ENCODE measurements at regions not wholly inside any gene's neighbourhood (a gene's known extent, or its start where the extent isn't known, plus 50 kb on each side); places are given as distances from the start of the nearest gene placed in this dataset.

DNA sequence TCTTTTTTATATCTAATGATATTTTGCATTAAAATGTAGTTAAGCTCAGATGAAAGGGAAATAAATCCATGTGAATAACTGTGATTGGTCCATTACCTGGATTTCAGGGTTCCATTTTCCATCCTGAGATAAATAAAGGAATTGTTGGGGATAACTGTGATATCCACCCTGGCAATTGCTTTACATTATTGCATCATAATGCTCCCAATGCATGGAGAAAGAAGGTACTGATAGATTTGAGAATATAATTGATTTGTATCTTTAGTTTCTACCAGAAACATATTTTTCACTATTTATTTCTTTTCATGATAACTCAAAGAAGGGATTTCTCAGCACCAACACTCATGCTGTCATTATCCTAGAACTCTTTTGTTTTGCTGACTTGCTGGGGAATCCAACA lies 102.0 kb upstream of the KCNQ5 start:
- H3K4me3 Mint-ChIP-seq = no peak overlapping the region
- ATAC-seq (no peak), DNase-seq (no peak)
- H3K36me3 Mint-ChIP-seq (ENCODE audit: low read depth) = no peaks in the 10 kb centered on the region
- no peaks in the 10 kb centered on the region for H3K9me3 Mint-ChIP-seq
- no peaks in the 10 kb centered on the region for H3K4me1 Mint-ChIP-seq
- no peak overlapping the region for H3K27ac Mint-ChIP-seq
- peaks cover 5% of the 10 kb centered on the region for H3K27me3 Mint-ChIP-seq

DNA sequence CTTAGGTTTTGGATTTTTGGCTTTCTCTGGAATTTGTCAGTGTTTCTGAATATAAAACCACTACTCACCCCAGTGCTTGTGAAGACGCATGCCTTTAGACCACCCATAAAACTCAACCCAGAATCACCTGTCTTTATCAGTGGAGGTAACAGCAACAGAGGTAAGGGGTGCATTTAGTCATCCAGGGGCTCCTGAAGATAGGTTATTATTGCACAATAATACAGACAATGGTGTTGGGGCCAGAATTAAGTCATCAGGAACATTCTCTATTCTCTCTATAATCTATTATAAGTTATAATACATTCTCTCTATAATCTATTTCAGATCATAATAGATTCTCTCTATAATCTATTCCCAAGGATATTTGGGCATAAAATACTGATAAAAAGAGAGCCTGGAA lies 100.2 kb upstream of the KCNQ5 start:
- H3K4me1 Mint-ChIP-seq = no peaks in the 10 kb centered on the region
- H3K27ac Mint-ChIP-seq = no peak overlapping the region
- ATAC-seq (no peak), DNase-seq (no peak)
- H3K9me3 Mint-ChIP-seq = no peaks in the 10 kb centered on the region
- no peaks in the 10 kb centered on the region for H3K36me3 Mint-ChIP-seq (ENCODE audit: low read depth)
- peaks cover 3% of the 10 kb centered on the region for H3K27me3 Mint-ChIP-seq
- H3K4me3 Mint-ChIP-seq = no peak overlapping the region

DNA sequence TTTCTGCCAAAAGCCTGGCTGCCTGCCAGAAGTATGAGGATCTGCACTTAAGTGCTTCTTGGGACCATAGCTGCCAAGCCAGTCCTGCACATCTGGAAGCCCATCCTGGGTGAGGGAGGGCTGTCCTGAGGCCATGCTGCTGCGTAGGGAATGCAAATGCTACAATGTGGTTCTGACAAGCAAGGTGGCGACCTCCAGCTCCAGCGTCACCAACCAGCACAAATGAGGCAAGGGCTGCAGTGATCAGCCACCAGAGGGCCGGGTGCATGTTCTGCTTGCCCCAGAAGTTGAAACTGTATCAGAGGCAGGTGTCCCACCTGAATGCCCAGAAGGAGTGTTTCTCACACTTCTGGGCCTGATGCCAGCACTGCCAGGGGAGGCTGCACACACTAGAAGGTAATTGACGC lies 99.1 kb upstream of the KCNQ5 start:
- Mint-ChIP-seq H3K9me3 (no peaks in the 10 kb centered on the region), H3K27me3 (peaks cover 1% of the 10 kb centered on the region), H3K36me3 (ENCODE audit: low read depth) (no peaks in the 10 kb centered on the region), H3K4me1 (no peaks in the 10 kb centered on the region), H3K27ac (no peak overlapping the region), H3K4me3 (no peak overlapping the region)
- ATAC-seq (peak; percentile 46), DNase-seq (peak; percentile 7)

GRCh38 chr6:72524011-72524645 lies 97.7 kb upstream of the KCNQ5 start:
- DNase-seq = no peak
- no peaks in the 10 kb centered on the region for H3K9me3 Mint-ChIP-seq
- peak; percentile 36 for ATAC-seq
- no peak overlapping the region for H3K4me3 Mint-ChIP-seq
- no peak overlapping the region for H3K27ac Mint-ChIP-seq
- H3K4me1 Mint-ChIP-seq = no peaks in the 10 kb centered on the region
- no peaks in the 10 kb centered on the region for H3K36me3 Mint-ChIP-seq (ENCODE audit: low read depth)
- H3K27me3 Mint-ChIP-seq = no peaks in the 10 kb centered on the region

- DNase-seq = no peak
- H3K27me3 Mint-ChIP-seq = no peaks in the 10 kb centered on the region
- H3K4me1 Mint-ChIP-seq = no peaks in the 10 kb centered on the region
- no peak overlapping the region for H3K27ac Mint-ChIP-seq
- H3K36me3 Mint-ChIP-seq (ENCODE audit: low read depth) = no peaks in the 10 kb centered on the region
- ATAC-seq = no peak
- H3K4me3 Mint-ChIP-seq = no peak overlapping the region
- no peaks in the 10 kb centered on the region for H3K9me3 Mint-ChIP-seq
Measured at GRCh38 chr6:72525821-72526510, 95.9 kb upstream of the KCNQ5 start.

- Mint-ChIP-seq H3K4me1 (no peaks in the 10 kb centered on the region), H3K27ac (no peak overlapping the region), H3K36me3 (ENCODE audit: low read depth) (no peaks in the 10 kb centered on the region), H3K27me3 (peaks cover 6% of the 10 kb centered on the region), H3K9me3 (no peaks in the 10 kb centered on the region), H3K4me3 (no peak overlapping the region)
- ATAC-seq = no peak
- DNase-seq = no peak
Measured at GRCh38 chr6:72530152-72530551, 91.7 kb upstream of the KCNQ5 start.

GRCh38 chr6:72530750-72531149 lies 91.1 kb upstream of the KCNQ5 start:
- Mint-ChIP-seq H3K27me3 (peaks cover 6% of the 10 kb centered on the region), H3K36me3 (ENCODE audit: low read depth) (no peaks in the 10 kb centered on the region), H3K4me3 (no peak overlapping the region), H3K9me3 (no peaks in the 10 kb centered on the region), H3K27ac (no peak overlapping the region), H3K4me1 (no peaks in the 10 kb centered on the region)
- no peak for DNase-seq
- no peak for ATAC-seq

- no peak for ATAC-seq
- Mint-ChIP-seq H3K36me3 (ENCODE audit: low read depth) (no peaks in the 10 kb centered on the region), H3K4me1 (no peaks in the 10 kb centered on the region), H3K27ac (no peak overlapping the region), H3K27me3 (peaks cover 6% of the 10 kb centered on the region), H3K9me3 (no peaks in the 10 kb centered on the region), H3K4me3 (no peak overlapping the region)
- no peak for DNase-seq
Measured at GRCh38 chr6:72533606-72534005, 88.3 kb upstream of the KCNQ5 start.

GRCh38 chr6:72534236-72534635 lies 87.6 kb upstream of the KCNQ5 start:
- no peaks in the 10 kb centered on the region for H3K4me1 Mint-ChIP-seq
- ATAC-seq (no peak), DNase-seq (no peak)
- no peak overlapping the region for H3K4me3 Mint-ChIP-seq
- no peak overlapping the region for H3K27ac Mint-ChIP-seq
- H3K36me3 Mint-ChIP-seq (ENCODE audit: low read depth) = no peaks in the 10 kb centered on the region
- H3K27me3 Mint-ChIP-seq = peaks cover 6% of the 10 kb centered on the region
- H3K9me3 Mint-ChIP-seq = peaks cover under 1% of the 10 kb centered on the region

DNA sequence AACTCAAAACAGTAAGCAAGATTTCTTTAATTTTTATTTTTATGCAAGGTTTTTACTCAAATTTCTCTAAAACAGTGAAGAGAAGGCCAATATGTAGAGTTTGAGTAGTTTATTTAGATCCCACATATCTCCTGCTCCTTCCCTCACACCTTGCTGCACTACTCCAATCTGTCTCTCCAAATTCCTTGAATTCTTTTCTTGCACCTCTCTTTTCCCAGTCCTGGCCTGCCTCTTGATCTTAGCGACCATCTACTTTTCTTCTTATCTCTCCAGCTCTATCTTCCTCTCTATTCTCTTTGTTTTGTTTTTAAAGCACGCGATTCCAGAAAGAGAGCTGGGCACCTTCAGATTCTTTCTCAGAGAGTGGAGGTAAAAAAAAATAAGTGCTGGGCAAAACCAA lies 86.7 kb upstream of the KCNQ5 start:
- Mint-ChIP-seq H3K4me1 (no peaks in the 10 kb centered on the region), H3K4me3 (no peak overlapping the region), H3K27ac (no peak overlapping the region), H3K27me3 (peaks cover 6% of the 10 kb centered on the region), H3K9me3 (peaks cover 9% of the 10 kb centered on the region), H3K36me3 (ENCODE audit: low read depth) (no peaks in the 10 kb centered on the region)
- DNase-seq = no peak
- ATAC-seq = no peak

- H3K27ac Mint-ChIP-seq = no peak overlapping the region
- peaks cover 3% of the 10 kb centered on the region for H3K36me3 Mint-ChIP-seq (ENCODE audit: low read depth)
- H3K4me1 Mint-ChIP-seq = no peaks in the 10 kb centered on the region
- H3K9me3 Mint-ChIP-seq = peaks cover under 1% of the 10 kb centered on the region
- ATAC-seq = no peak
- no peak for DNase-seq
- H3K4me3 Mint-ChIP-seq = no peak overlapping the region
- peaks cover 8% of the 10 kb centered on the region for H3K27me3 Mint-ChIP-seq
Measured at GRCh38 chr6:72547020-72547419, 74.8 kb upstream of the KCNQ5 start.

GRCh38 chr6:72551470-72551869 lies 70.4 kb upstream of the KCNQ5 start:
- ATAC-seq (no peak), DNase-seq (no peak)
- Mint-ChIP-seq H3K4me1 (peaks cover 14% of the 10 kb centered on the region), H3K27ac (no peak overlapping the region), H3K36me3 (ENCODE audit: low read depth) (no peaks in the 10 kb centered on the region), H3K9me3 (no peaks in the 10 kb centered on the region), H3K4me3 (no peak overlapping the region), H3K27me3 (peaks cover 8% of the 10 kb centered on the region)

DNA sequence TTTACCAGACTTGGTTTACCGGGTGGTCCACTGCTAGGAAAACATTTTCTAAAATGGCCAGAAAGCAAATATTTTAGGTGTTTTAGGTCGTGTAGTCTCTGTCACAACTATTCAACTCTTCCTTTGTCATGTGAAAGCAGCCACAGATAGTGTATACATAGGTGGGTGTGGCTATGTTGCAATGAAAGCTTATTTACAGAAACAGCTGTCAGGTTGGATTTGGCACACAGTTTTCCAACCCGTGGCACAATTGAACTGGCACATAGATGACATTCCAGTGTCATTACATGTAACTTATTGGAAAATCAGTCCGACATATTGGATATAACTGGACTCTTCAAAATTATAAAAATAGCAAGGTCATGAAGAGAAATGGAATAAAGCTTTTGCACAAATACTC lies 68.9 kb upstream of the KCNQ5 start:
- Mint-ChIP-seq H3K4me1 (peaks cover 14% of the 10 kb centered on the region), H3K36me3 (ENCODE audit: low read depth) (no peaks in the 10 kb centered on the region), H3K9me3 (no peaks in the 10 kb centered on the region), H3K27ac (no peak overlapping the region), H3K27me3 (peaks cover 7% of the 10 kb centered on the region), H3K4me3 (no peak overlapping the region)
- ATAC-seq = no peak
- no peak for DNase-seq

DNA sequence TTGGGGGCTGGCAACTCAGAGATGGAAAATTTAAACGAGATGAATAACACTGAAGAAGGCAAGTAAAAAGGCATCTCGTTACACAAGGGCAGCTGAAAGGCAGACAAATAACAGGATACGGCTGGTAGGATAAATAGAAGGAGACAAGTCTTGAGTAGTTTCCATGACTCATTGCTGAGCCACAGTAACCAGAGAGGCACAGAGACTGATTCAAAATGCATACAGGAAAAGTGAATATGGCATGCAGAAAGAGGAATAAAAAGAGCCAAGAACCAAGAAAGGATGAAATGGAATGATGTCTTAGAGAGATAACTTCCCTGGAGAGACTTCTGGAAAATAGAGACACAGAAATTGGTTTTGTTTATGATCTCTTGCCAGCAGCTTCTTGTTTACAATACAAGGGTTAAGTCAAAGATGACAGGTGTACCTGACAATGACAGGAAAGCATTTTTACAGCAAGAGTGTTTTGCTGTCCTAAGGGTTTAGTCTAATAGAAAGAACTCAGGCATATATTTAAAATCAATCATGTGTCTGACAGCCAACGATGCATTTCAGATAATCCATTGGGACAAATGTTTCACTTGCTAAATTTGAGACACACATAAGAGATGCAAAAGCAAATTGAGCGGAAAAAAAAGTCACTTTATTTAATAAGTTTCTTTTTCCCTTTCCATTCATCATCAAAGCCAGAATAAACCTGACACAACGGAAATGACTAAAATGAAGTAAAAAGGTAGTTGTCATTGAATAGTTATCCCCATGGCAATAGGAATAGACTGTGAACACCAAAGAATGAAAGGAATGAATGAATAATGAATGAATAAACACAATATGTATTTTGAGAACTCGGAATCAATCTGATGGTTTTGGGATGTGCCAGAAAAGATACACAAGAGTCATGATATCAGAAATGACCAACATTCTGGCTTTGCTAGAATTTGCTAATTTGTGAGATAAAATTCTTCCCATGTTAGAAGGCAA lies 68.0 kb upstream of the KCNQ5 start:
- Mint-ChIP-seq H3K36me3 (ENCODE audit: low read depth) (no peaks in the 10 kb centered on the region), H3K9me3 (no peaks in the 10 kb centered on the region), H3K27ac (peak overlapping the region; percentile 36), H3K27me3 (peaks cover 3% of the 10 kb centered on the region), H3K4me1 (peaks cover 14% of the 10 kb centered on the region), H3K4me3 (no peak overlapping the region)
- DNase-seq (no peak), ATAC-seq (peak; percentile 92)

- DNase-seq = no peak
- H3K36me3 Mint-ChIP-seq (ENCODE audit: low read depth) = no peaks in the 10 kb centered on the region
Measured at GRCh38 chr6:72554761-72555221, 67.1 kb upstream of the KCNQ5 start.

More at GRCh38 chr6:72554761-72555221, 67.1 kb upstream of the KCNQ5 start:
- H3K9me3 Mint-ChIP-seq = no peaks in the 10 kb centered on the region
- no peak overlapping the region for H3K4me3 Mint-ChIP-seq
- ATAC-seq = no peak
- no peak overlapping the region for H3K27ac Mint-ChIP-seq
- H3K4me1 Mint-ChIP-seq = peaks cover 14% of the 10 kb centered on the region
- peaks cover 2% of the 10 kb centered on the region for H3K27me3 Mint-ChIP-seq

Measured in activated naive CD8-positive, alpha-beta T cell treated with anti-CD3 and anti-CD28 coated beads, Interleukin-2, amount 50 U/mL, for 24 hours (primary cell).